Testis (tissue), 2 donors: ENCODE measurements at regions not wholly inside any gene's neighbourhood (a gene's known extent, or its start where the extent isn't known, plus 50 kb on each side); places are given as distances from the start of the nearest gene placed in this dataset.

Source experiments
- CTCF ChIP-seq, 3 experiments: fragments of 450-650 bp in 2 of 3; fragments of 200-600 bp in 1 of 3; sonication (generic) in 1 of 3; IDR thresholded peaks; one replicate each; pipeline ENCODE4 v1.5.1; 2016 to 2019; ENCODE audit warnings: antibody characterized with exemption in 3 of 3, mild to moderate bottlenecking in 2 of 3, moderate library complexity in 1 of 3
- POLR2A ChIP-seq: fragments of 450-650 bp; IDR thresholded peaks from one replicate; pipeline ENCODE4 v1.6.1; 2017; ENCODE audit warnings: antibody characterized with exemption, mild to moderate bottlenecking, moderate library complexity

- TF ChIP-seq CTCF (IDR thresholded peaks at IDR 0.05) (no peak), POLR2A (no peak)
Observed at GRCh38 chr20:47843886-47844567, 58.7 kb upstream of the SULF2 start.
